Right kidney (tissue), 1 donor: ENCODE measurements at regions not wholly inside any gene's neighbourhood (a gene's known extent, or its start where the extent isn't known, plus 50 kb on each side); places are given as distances from the start of the nearest gene placed in this dataset.

Experiments used
- DNase-seq: peaks from one replicate; pipeline ENCODE4 v3.0.0-alpha.2; 2016

DNA sequence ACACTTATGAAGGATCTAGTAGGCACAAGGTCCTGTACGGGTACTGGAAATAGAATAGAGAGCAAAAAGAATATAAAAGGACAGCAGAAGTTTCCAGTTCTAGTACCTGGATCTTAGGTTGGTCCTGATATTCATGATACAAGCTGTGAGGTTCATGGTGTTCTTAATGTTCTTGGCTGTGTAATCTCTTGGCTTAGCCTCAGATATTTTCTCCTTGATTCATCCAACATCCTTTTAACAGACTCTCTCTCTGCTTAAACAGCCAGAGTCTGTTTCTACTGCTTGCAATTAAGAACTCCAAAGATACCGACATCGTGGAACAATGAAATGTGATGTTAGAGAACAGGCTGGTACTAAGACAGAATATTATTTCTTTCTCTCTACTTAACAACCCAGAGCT lies 49.9 kb downstream of the CNTN3 start:
- no peak for DNase-seq

- DNase-seq = no peak
These were observed 51.7 kb downstream of the CNTN3 start for GRCh38 chr3:74562558-74563269.

GRCh38 chr3:74561881-74562280 lies 52.6 kb downstream of the CNTN3 start:
- no peak for DNase-seq

- DNase-seq = no peak
These were observed 55.2 kb downstream of the CNTN3 start for GRCh38 chr3:74559261-74559660.

- no peak for DNase-seq
These were observed 63.8 kb downstream of the CNTN3 start for GRCh38 chr3:74550686-74551085.

- no peak for DNase-seq
These were observed 68.0 kb downstream of the CNTN3 start for GRCh38 chr3:74546426-74546825.

GRCh38 chr3:74542441-74542840 lies 72.0 kb downstream of the CNTN3 start:
- no peak for DNase-seq

GRCh38 chr3:74539876-74540275 lies 74.6 kb downstream of the CNTN3 start:
- DNase-seq = no peak

GRCh38 chr3:74538669-74539068 lies 75.8 kb downstream of the CNTN3 start:
- no peak for DNase-seq

- DNase-seq = no peak
These were observed 76.6 kb downstream of the CNTN3 start for GRCh38 chr3:74537857-74538256.

DNA sequence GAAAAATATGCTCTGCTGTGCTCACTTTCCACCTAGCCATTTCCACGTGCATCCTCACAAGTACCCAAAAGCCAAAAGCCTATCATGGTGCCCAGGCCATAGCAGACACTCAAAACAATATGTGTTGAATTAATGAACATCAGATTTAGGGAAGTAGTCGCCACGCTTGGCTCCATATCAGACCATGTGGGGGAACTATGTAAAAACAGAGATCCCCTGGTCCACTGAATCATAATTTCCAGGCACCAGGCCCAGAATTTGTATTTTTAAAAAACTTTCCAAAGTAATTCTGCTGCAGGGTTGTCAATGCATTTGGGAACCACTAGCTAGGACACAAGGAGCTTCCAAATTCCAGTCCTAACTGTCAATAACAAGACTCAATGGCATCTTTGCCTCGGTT lies 77.3 kb downstream of the CNTN3 start:
- DNase-seq = no peak

DNA sequence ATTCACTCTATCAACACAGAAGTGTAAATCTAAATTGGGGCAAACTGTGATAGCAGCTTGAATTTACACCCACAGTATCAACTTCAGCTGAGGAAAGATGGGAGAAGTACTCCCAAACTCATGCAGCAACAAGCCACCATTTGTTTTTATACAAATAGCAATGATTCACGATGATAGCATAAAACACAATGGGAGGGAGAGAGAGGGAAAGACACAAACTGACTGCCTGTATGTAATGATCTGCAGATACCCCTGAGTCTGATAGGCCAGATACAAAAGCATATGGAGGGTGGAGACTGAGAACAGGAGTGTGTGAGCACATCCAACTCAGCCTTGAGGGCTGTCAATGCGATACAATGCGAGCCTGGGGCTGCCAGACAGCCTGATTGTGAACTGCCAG lies 79.2 kb downstream of the CNTN3 start:
- no peak for DNase-seq

DNA sequence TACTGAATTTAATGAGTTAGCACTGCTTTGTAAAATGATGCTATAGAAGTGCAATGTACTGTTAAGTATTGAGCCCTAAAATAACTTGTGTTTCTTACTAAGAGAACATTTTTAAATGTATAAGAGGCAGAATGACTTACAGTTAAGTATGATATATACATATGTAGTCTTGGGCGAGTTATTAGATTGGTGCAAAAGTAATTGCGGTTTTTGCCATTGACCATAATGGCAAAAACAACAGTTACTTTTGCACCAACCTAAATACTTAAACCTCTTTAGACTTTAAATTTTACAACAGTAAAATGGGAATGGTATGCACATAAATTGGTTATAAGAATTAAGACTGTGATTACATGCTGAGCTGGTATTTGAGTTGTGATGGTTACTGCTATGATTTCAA lies 79.8 kb downstream of the CNTN3 start:
- DNase-seq = no peak

- no peak for DNase-seq
These were observed 82.0 kb downstream of the CNTN3 start for GRCh38 chr3:74532446-74532845.

GRCh38 chr3:74531491-74531890 lies 83.0 kb downstream of the CNTN3 start:
- no peak for DNase-seq

DNA sequence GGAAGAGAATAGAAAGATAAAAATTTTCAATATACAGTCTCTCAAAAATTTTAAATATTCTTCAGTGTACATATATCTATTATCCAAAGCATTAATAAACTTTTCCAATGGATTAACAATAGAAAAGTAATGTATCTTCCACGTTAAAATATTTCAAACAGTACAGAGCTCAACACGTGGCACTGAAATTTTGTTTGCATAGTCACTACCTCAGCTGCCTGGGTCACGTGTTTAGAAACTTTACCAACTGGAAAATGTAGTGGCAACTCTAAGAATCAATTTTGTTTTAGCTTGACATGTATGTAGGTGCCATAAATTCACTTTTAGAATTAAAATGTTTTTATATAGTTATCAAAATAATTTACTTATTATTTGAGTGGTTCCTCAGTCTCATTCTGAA lies 85.3 kb downstream of the CNTN3 start:
- no peak for DNase-seq

GRCh38 chr3:74527566-74527965 lies 86.9 kb downstream of the CNTN3 start:
- DNase-seq = no peak

GRCh38 chr3:74523811-74524210 lies 90.6 kb downstream of the CNTN3 start:
- DNase-seq = no peak

DNA sequence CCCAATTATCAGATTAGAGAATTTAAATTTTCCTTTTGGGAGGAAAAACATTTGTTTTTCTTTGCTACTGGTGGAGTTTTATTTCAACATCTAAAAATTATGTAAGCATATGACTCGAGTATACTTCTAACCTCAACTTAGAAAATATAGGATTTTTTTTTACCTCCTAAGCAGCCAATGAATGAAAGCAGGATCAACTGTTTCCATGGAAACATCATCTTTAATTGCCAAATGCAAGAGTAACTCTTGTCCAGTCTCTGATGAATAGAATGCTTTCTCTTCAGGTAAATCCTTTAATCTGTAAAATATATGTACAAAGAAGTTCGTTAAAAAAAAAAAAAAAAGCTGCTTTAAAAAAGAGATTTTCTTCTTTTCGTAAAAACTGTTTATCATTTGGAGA lies 93.6 kb downstream of the CNTN3 start:
- DNase-seq = no peak

- no peak for DNase-seq
These were observed 95.8 kb downstream of the CNTN3 start for GRCh38 chr3:74518610-74519009.

GRCh38 chr3:74516019-74516418 lies 98.4 kb downstream of the CNTN3 start:
- no peak for DNase-seq

- no peak for DNase-seq
These were observed 99.0 kb downstream of the CNTN3 start for GRCh38 chr3:74515451-74515850.

DNA sequence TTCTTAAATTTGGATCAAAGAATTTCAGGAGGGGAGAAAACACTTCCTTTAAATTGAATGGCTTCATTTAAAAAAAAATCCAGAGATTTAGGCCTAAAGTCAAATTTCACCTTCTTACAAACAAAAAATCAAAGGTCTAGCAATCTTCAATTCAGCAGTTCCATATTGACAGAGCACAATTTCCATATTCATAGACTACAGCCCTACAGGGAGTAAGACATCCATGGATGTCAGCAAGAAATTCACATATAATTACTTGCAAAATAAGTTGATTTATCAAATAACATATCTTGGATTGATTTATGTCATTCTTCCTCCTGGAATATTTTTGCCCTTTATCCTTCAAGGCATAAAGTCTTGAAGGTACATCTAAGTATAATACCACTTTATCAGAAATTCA lies 103.4 kb downstream of the CNTN3 start:
- no peak for DNase-seq

DNA sequence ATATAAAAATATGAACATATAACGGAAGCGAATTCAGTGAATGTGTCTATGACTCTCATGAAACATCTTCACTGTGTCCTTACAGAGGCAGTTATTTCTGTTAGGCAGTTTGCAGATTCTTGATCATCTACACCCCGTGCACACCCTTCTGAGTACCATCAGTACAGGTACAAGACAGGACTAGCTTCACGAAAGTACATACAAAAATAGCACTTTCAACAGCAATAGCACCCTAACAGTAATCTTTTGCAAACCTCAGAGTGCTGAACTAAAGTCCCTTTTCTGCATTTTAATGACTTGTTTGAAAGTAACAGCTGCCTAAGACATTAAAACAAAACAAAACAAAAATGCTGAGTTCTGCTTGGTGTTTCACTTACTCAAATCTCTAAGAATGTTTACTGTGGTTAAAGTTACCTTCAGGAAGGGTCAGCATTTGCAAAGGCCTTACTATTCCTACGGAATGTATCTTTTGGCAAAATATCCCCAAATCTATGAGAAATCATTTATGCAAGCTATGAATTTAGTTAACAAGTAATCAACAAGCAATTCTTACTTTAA lies 104.1 kb downstream of the CNTN3 start:
- no peak for DNase-seq

GRCh38 chr3:74507691-74508090 lies 106.8 kb downstream of the CNTN3 start:
- DNase-seq = no peak
